Skeletal muscle tissue (tissue), 3 donors: ENCODE measurements at regions not wholly inside any gene's neighbourhood (a gene's known extent, or its start where the extent isn't known, plus 50 kb on each side); places are given as distances from the start of the nearest gene placed in this dataset.

Source experiments
- H3K27ac ChIP-seq: one replicate; pipeline ENCODE4 v1.7.0; 2013; ENCODE audit warnings: mild to moderate bottlenecking, low read depth, low read length, inconsistent platforms
- H3K27me3 ChIP-seq, 3 donors: one replicate each; pipeline ENCODE4 v1.7.0; 2013; ENCODE audit warnings: low read length in 3 of 3; ENCODE audit not compliant: control insufficient read depth in 3 of 3, insufficient read depth in 3 of 3
- H3K36me3 ChIP-seq, 3 donors: one replicate each; pipeline ENCODE4 v1.7.0; 2013; ENCODE audit warnings: low read length in 3 of 3; ENCODE audit not compliant: control insufficient read depth in 3 of 3, insufficient read depth in 3 of 3
- H3K4me1 ChIP-seq, 3 donors: one replicate each; pipeline ENCODE4 v1.7.0; 2013; ENCODE audit warnings: low read length in 3 of 3, mild to moderate bottlenecking in 3 of 3; ENCODE audit not compliant: control insufficient read depth in 3 of 3, insufficient read depth in 3 of 3
- H3K4me3 ChIP-seq, 3 donors: one replicate each; pipeline ENCODE4 v1.7.0; 2013; ENCODE audit warnings: low read length in 3 of 3
- H3K9ac ChIP-seq, 3 donors: one replicate each; pipeline ENCODE4 v1.7.0; 2013; ENCODE audit warnings: low read length in 3 of 3, mild to moderate bottlenecking in 3 of 3, moderate library complexity in 2 of 3, low read depth in 1 of 3
- H3K9me3 ChIP-seq, 3 donors: one replicate each; pipeline ENCODE4 v1.7.0; 2013; ENCODE audit warnings: low read length in 3 of 3; ENCODE audit not compliant: control insufficient read depth in 3 of 3
- donor health status: Osteomylitis.

- Histone ChIP-seq H3K27me3 (no peaks in the 10 kb centered on the region), H3K4me3 (peak overlapping the region in 1 of 3 donors; percentile 23), H3K9me3 (no peaks in the 10 kb centered on the region), H3K4me1 (peaks cover 8 to 19% (median 14%) of the 10 kb centered on the region in 3 donors), H3K36me3 (no peaks in the 10 kb centered on the region), H3K9ac (no peak overlapping the region), H3K27ac (no peak overlapping the region)
Measured at GRCh38 chr4:38605753-38606586, 58.0 kb upstream of the KLF3 start.

- H3K9me3 ChIP-seq = no peaks in the 10 kb centered on the region
- H3K36me3 ChIP-seq = no peaks in the 10 kb centered on the region
- no peak overlapping the region for H3K27ac ChIP-seq
- no peaks in the 10 kb centered on the region for H3K27me3 ChIP-seq
- no peak overlapping the region for H3K9ac ChIP-seq
- peaks cover 8 to 13% (median 10%) of the 10 kb centered on the region in 3 donors for H3K4me1 ChIP-seq
- no peak overlapping the region for H3K4me3 ChIP-seq
Measured at GRCh38 chr4:38606587-38606905, 57.5 kb upstream of the KLF3 start.

GRCh38 chr4:38609614-38610013 lies 54.4 kb upstream of the KLF3 start:
- peaks cover 8 to 12% (median 12%) of the 10 kb centered on the region in 3 donors for H3K4me1 ChIP-seq

GRCh38 chr4:38610521-38610920 lies 53.5 kb upstream of the KLF3 start:
- H3K9me3 ChIP-seq = no peaks in the 10 kb centered on the region
- H3K36me3 ChIP-seq = no peaks in the 10 kb centered on the region
- H3K27me3 ChIP-seq = no peaks in the 10 kb centered on the region
- peaks cover 8 to 12% (median 12%) of the 10 kb centered on the region in 3 donors for H3K4me1 ChIP-seq
- no peak overlapping the region for H3K27ac ChIP-seq
- no peak overlapping the region for H3K9ac ChIP-seq
- H3K4me3 ChIP-seq = no peak overlapping the region

More at GRCh38 chr4:38609614-38610013, 54.4 kb upstream of the KLF3 start:
- Histone ChIP-seq H3K27me3 (no peaks in the 10 kb centered on the region), H3K36me3 (no peaks in the 10 kb centered on the region), H3K9me3 (no peaks in the 10 kb centered on the region), H3K4me3 (no peak overlapping the region), H3K27ac (no peak overlapping the region), H3K9ac (no peak overlapping the region)

- Histone ChIP-seq H3K9ac (no peak overlapping the region), H3K9me3 (no peaks in the 10 kb centered on the region), H3K27ac (no peak overlapping the region), H3K4me1 (peaks cover 4 to 8% (median 8%) of the 10 kb centered on the region in 3 donors), H3K4me3 (no peak overlapping the region), H3K27me3 (no peaks in the 10 kb centered on the region), H3K36me3 (no peaks in the 10 kb centered on the region)
Measured at GRCh38 chr4:38610966-38611431, 53.0 kb upstream of the KLF3 start.

GRCh38 chr4:38611676-38612075 lies 52.3 kb upstream of the KLF3 start:
- Histone ChIP-seq H3K27ac (no peak overlapping the region), H3K9ac (no peak overlapping the region), H3K4me1 (peaks cover 0 to 2% (median 1%) of the 10 kb centered on the region in 3 donors), H3K4me3 (no peak overlapping the region), H3K27me3 (no peaks in the 10 kb centered on the region), H3K36me3 (no peaks in the 10 kb centered on the region), H3K9me3 (no peaks in the 10 kb centered on the region)

GRCh38 chr4:38612646-38613414 lies 51.2 kb upstream of the KLF3 start:
- Histone ChIP-seq H3K9ac (no peak overlapping the region), H3K4me1 (peaks cover 0 to 2% (median 0%) of the 10 kb centered on the region in 3 donors), H3K27me3 (no peaks in the 10 kb centered on the region), H3K27ac (no peak overlapping the region), H3K9me3 (no peaks in the 10 kb centered on the region), H3K36me3 (no peaks in the 10 kb centered on the region), H3K4me3 (no peak overlapping the region)
